Panc1 (cell line): ENCODE measurements at regions not wholly inside any gene's neighbourhood (a gene's known extent, or its start where the extent isn't known, plus 50 kb on each side); places are given as distances from the start of the nearest gene placed in this dataset.

Source experiments
- POLR2AphosphoS5 ChIP-seq: IDR thresholded peaks from 2 replicates; pipeline ENCODE4 v1.6.1; 2012; ENCODE audit warnings: mild to moderate bottlenecking, low read depth, low read length, moderate library complexity
- TCF7L2 ChIP-seq: IDR thresholded peaks from 2 replicates; pipeline ENCODE4 v1.6.1; 2011; ENCODE audit warnings: mild to moderate bottlenecking, low read depth, low read length, inconsistent platforms
- TF ChIP-seq, protein P1 (sequence below): fragments of 450-650 bp; IDR thresholded peaks from 2 replicates; pipeline ENCODE4 v1.5.1; 2017; ENCODE audit warnings: mild to moderate bottlenecking
- TF ChIP-seq, protein P2 (sequence below), 2 experiments: IDR thresholded peaks; 2 replicates each; pipeline ENCODE4 v1.6.1; 2011 to 2012; ENCODE audit warnings: low read depth in 2 of 2, control low read depth in 1 of 2, low read length in 1 of 2, mild to moderate bottlenecking in 1 of 2, moderate library complexity in 1 of 2; ENCODE audit not compliant: insufficient read depth in 1 of 2

GRCh38 chr3:117898722-117899522 is 1135.7 kb downstream of the IGSF11 start:
- TF ChIP-seq, protein P1, sequence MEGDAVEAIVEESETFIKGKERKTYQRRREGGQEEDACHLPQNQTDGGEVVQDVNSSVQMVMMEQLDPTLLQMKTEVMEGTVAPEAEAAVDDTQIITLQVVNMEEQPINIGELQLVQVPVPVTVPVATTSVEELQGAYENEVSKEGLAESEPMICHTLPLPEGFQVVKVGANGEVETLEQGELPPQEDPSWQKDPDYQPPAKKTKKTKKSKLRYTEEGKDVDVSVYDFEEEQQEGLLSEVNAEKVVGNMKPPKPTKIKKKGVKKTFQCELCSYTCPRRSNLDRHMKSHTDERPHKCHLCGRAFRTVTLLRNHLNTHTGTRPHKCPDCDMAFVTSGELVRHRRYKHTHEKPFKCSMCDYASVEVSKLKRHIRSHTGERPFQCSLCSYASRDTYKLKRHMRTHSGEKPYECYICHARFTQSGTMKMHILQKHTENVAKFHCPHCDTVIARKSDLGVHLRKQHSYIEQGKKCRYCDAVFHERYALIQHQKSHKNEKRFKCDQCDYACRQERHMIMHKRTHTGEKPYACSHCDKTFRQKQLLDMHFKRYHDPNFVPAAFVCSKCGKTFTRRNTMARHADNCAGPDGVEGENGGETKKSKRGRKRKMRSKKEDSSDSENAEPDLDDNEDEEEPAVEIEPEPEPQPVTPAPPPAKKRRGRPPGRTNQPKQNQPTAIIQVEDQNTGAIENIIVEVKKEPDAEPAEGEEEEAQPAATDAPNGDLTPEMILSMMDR = peak; percentile 39; the same call in 1 of the 2 replicates
- TF ChIP-seq TCF7L2 (no peak), POLR2AphosphoS5 (no peak)
- TF ChIP-seq, protein P2, sequence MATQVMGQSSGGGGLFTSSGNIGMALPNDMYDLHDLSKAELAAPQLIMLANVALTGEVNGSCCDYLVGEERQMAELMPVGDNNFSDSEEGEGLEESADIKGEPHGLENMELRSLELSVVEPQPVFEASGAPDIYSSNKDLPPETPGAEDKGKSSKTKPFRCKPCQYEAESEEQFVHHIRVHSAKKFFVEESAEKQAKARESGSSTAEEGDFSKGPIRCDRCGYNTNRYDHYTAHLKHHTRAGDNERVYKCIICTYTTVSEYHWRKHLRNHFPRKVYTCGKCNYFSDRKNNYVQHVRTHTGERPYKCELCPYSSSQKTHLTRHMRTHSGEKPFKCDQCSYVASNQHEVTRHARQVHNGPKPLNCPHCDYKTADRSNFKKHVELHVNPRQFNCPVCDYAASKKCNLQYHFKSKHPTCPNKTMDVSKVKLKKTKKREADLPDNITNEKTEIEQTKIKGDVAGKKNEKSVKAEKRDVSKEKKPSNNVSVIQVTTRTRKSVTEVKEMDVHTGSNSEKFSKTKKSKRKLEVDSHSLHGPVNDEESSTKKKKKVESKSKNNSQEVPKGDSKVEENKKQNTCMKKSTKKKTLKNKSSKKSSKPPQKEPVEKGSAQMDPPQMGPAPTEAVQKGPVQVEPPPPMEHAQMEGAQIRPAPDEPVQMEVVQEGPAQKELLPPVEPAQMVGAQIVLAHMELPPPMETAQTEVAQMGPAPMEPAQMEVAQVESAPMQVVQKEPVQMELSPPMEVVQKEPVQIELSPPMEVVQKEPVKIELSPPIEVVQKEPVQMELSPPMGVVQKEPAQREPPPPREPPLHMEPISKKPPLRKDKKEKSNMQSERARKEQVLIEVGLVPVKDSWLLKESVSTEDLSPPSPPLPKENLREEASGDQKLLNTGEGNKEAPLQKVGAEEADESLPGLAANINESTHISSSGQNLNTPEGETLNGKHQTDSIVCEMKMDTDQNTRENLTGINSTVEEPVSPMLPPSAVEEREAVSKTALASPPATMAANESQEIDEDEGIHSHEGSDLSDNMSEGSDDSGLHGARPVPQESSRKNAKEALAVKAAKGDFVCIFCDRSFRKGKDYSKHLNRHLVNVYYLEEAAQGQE (IDR thresholded peaks at IDR 0.05; ENCODE audit: insufficient read depth in 1 of 2, low read depth in 2 of 2, low read length in 1 of 2) = no peak
